GM21717 (cell line): ENCODE measurements at regions not wholly inside any gene's neighbourhood (a gene's known extent, or its start where the extent isn't known, plus 50 kb on each side); places are given as distances from the start of the nearest gene placed in this dataset.
"Not testable (repeated sequence)": the region's sequence is repeated elsewhere in the genome, so short reads cannot be mapped to it uniquely, and the experiment has no call there.

Experiments
- ATAC-seq: cut with Tn5 transposase; IDR thresholded peaks from one replicate; pipeline ENCODE4 v1.9.1; 2021; ENCODE audit warnings: mild to moderate bottlenecking, moderate library complexity; ENCODE audit not compliant: unreplicated experiment

- no peak for ATAC-seq
These were observed 319.3 kb upstream of the BRINP1 start for GRCh38 chr9:119688547-119688946.

- no peak for ATAC-seq
These were observed 308.7 kb upstream of the BRINP1 start for GRCh38 chr9:119677811-119678505.

- ATAC-seq: no peak
These were observed 306.7 kb upstream of the BRINP1 start for GRCh38 chr9:119675951-119676350.

- ATAC-seq: not testable (repeated sequence)
These were observed 303.5 kb upstream of the BRINP1 start for GRCh38 chr9:119672763-119673162.

- ATAC-seq: no peak
These were observed 298.7 kb upstream of the BRINP1 start for GRCh38 chr9:119667916-119668315.

- ATAC-seq: no peak
These were observed 297.9 kb upstream of the BRINP1 start for GRCh38 chr9:119667163-119667562.

- ATAC-seq: no peak
These were observed 293.1 kb upstream of the BRINP1 start for GRCh38 chr9:119662329-119662728.

- no peak for ATAC-seq
These were observed 283.7 kb upstream of the BRINP1 start for GRCh38 chr9:119652931-119653330.

GRCh38 chr9:119649205-119649604 lies 280.0 kb upstream of the BRINP1 start:
- ATAC-seq: no peak

GRCh38 chr9:119639287-119639955 lies 270.2 kb upstream of the BRINP1 start:
- ATAC-seq: no peak

- no peak for ATAC-seq
These were observed 264.8 kb upstream of the BRINP1 start for GRCh38 chr9:119634006-119634405.

GRCh38 chr9:119611565-119611964 lies 242.3 kb upstream of the BRINP1 start:
- ATAC-seq: no peak

GRCh38 chr9:119609277-119609971 lies 240.2 kb upstream of the BRINP1 start:
- no peak for ATAC-seq

GRCh38 chr9:119601632-119602031 lies 232.4 kb upstream of the BRINP1 start:
- ATAC-seq: no peak

GRCh38 chr9:119597499-119597898 lies 228.3 kb upstream of the BRINP1 start:
- no peak for ATAC-seq

GRCh38 chr9:119596703-119597102 lies 227.5 kb upstream of the BRINP1 start:
- ATAC-seq: no peak

GRCh38 chr9:119588874-119589744 lies 219.9 kb upstream of the BRINP1 start:
- ATAC-seq: no peak

- ATAC-seq: no peak
These were observed 208.6 kb upstream of the BRINP1 start for GRCh38 chr9:119577881-119578280.

GRCh38 chr9:119559986-119560385 lies 190.8 kb upstream of the BRINP1 start:
- ATAC-seq: no peak

GRCh38 chr9:119559056-119559455 lies 189.8 kb upstream of the BRINP1 start:
- ATAC-seq: no peak
